GM12878 (cell line): ENCODE measurements at regions not wholly inside any gene's neighbourhood (a gene's known extent, or its start where the extent isn't known, plus 50 kb on each side); places are given as distances from the start of the nearest gene placed in this dataset.

Source experiments
- CHD2 ChIP-seq: IDR thresholded peaks from 2 replicates; pipeline ENCODE4 v1.6.1; 2011; ENCODE audit warnings: low read depth, low read length, improper control_type of control experiment, borderline replicate concordance
- E4F1 ChIP-seq: fragments of 450-650 bp; IDR thresholded peaks from 2 replicates; pipeline ENCODE4 v1.6.1; 2018; ENCODE audit warnings: borderline replicate concordance, mild to moderate bottlenecking; ENCODE audit not compliant: partially characterized antibody
- ESRRA ChIP-seq: IDR thresholded peaks from 2 replicates; pipeline ENCODE4 v1.6.1; 2012; ENCODE audit warnings: mild to moderate bottlenecking, low read length, improper control_type of control experiment
- FOXK2 ChIP-seq: fragments of 450-650 bp; IDR thresholded peaks from 2 replicates; pipeline ENCODE4 v1.6.1; 2017; ENCODE audit warnings: mild to moderate bottlenecking, moderate library complexity
- NFIC ChIP-seq: IDR thresholded peaks from 2 replicates; pipeline ENCODE4 v1.6.1; 2012; ENCODE audit warnings: low read depth, mild to moderate bottlenecking, inconsistent platforms, low read length, moderate library complexity
- NKRF ChIP-seq: fragments of 450-650 bp; conservative IDR thresholded peaks from 2 replicates; pipeline ENCODE4 v1.6.1; 2017; ENCODE audit warnings: mild to moderate bottlenecking, moderate library complexity
- NR2C1 ChIP-seq: fragments of 450-650 bp; IDR thresholded peaks from 2 replicates; pipeline ENCODE4 v1.6.1; 2017; ENCODE audit warnings: antibody characterized with exemption, mild to moderate bottlenecking, moderate library complexity
- PML ChIP-seq: IDR thresholded peaks from 2 replicates; pipeline ENCODE4 v1.6.1; 2012; ENCODE audit warnings: low read length, inconsistent platforms
- POU2F2 ChIP-seq: IDR thresholded peaks from 3 replicates; pipeline ENCODE4 v1.6.1; 2011; ENCODE audit warnings: low read depth, mild to moderate bottlenecking, low read length, borderline replicate concordance
- REST ChIP-seq: IDR thresholded peaks from 2 replicates; pipeline ENCODE4 v1.6.1; 2012; ENCODE audit warnings: mild to moderate bottlenecking, low read depth, low read length
- RFX5 ChIP-seq: IDR thresholded peaks from 2 replicates; pipeline ENCODE4 v1.6.1; 2011; ENCODE audit warnings: low read depth, low read length, improper control_type of control experiment
- RUNX3 ChIP-seq: IDR thresholded peaks from 2 replicates; pipeline ENCODE4 v1.6.1; 2012; ENCODE audit warnings: low read length, inconsistent platforms
- SREBF1 ChIP-seq: IDR thresholded peaks from 2 replicates; pipeline ENCODE4 v1.6.1; 2012; ENCODE audit warnings: mild to moderate bottlenecking, low read length
- SREBF2 ChIP-seq: IDR thresholded peaks from 2 replicates; pipeline ENCODE4 v1.6.1; 2012; ENCODE audit warnings: mild to moderate bottlenecking, low read length
- STAT1 ChIP-seq: fragments of 450-650 bp; conservative IDR thresholded peaks from 2 replicates; pipeline ENCODE4 v1.6.1; 2014; ENCODE audit warnings: antibody characterized with exemption, mild to moderate bottlenecking
- SUPT20H ChIP-seq: IDR thresholded peaks from 2 replicates; pipeline ENCODE4 v1.6.1; 2011; ENCODE audit warnings: low read depth, mild to moderate bottlenecking, low read length, moderate library complexity, borderline replicate concordance; ENCODE audit not compliant: control insufficient read depth
- TAF1 ChIP-seq: IDR thresholded peaks from 2 replicates; pipeline ENCODE4 v1.6.1; 2011; ENCODE audit warnings: mild to moderate bottlenecking, low read depth, low read length, borderline replicate concordance
- TCF12 ChIP-seq: IDR thresholded peaks from 2 replicates; pipeline ENCODE4 v1.6.1; 2011; ENCODE audit warnings: low read depth, mild to moderate bottlenecking, low read length
- ZBTB11 ChIP-seq: fragments of 450-650 bp; formaldehyde crosslinking; IDR thresholded peaks from 2 replicates; pipeline ENCODE4 v1.5.0; 2022; ENCODE audit warnings: mild to moderate bottlenecking, missing genetic modification characterization
- ZNF24 ChIP-seq: fragments of 450-650 bp; IDR thresholded peaks from 2 replicates; pipeline ENCODE4 v1.6.1; 2017; ENCODE audit warnings: antibody characterized with exemption, mild to moderate bottlenecking

- TF ChIP-seq FOXK2 (no peak), TAF1 (peak; percentile 20; the same call in 1 of the 2 replicates), PML (no peak), SREBF1 (no peak), POU2F2 (no peak; the same call in 2 of the 3 replicates), ZBTB11 (CRISPR knock-in tag) (no peak), ESRRA (no peak), REST (no peak), NR2C1 (peak; percentile 56; the same call in 1 of the 2 replicates), ZNF24 (no peak), CHD2 (peak; percentile 63; the same call in 1 of the 2 replicates), SREBF2 (no peak), NFIC (no peak), SUPT20H (no peak), NKRF (no peak), STAT1 (no peak), RFX5 (no peak), TCF12 (peak; percentile 72), E4F1 (no peak), RUNX3 (no peak)
Measured at GRCh38 chr2:230660294-230661060, 52.2 kb upstream of the CAB39 start (continued).
